ENCODE measurements at regions not wholly inside any gene's neighbourhood (a gene's known extent, or its start where the extent isn't known, plus 50 kb on each side); places are given as distances from the start of the nearest gene placed in this dataset.

GRCh38 chr13:62631619-62632018, 1216.0 kb upstream of the PCDH20 start:
- Histone ChIP-seq H4K20me1 (ENCODE audit: insufficient read depth, low read length) (no peaks in the 10 kb centered on the region), H2AFZ (ENCODE audit: low read length) (no peak overlapping the region), H3K4me2 (ENCODE audit: insufficient read depth, low read length) (no peak overlapping the region), H3K27ac (ENCODE audit: low read depth, low read length) (no peak overlapping the region), H3K36me3 (ENCODE audit: insufficient read depth, low read length) (no peaks in the 10 kb centered on the region), H3K27me3 (ENCODE audit: insufficient read depth, low read length) (no peaks in the 10 kb centered on the region), H3K4me3 (ENCODE audit: insufficient read depth, low read length) (no peak overlapping the region), H3K4me1 (ENCODE audit: insufficient read depth, low read length) (no peaks in the 10 kb centered on the region), H3K79me2 (ENCODE audit: insufficient read depth, low read length) (no peaks in the 10 kb centered on the region), H3K9me3 (ENCODE audit: low read depth, low read length) (no peaks in the 10 kb centered on the region)
- no peak for TF ChIP-seq CTCF (IDR thresholded peaks at IDR 0.05; ENCODE audit: extremely low read depth, low read depth, low read length)
- DNase-seq (ENCODE audit: insufficient read length, low spot score, missing footprints) = no peak

- Histone ChIP-seq H3K4me1 (ENCODE audit: insufficient read depth, low read length) (no peaks in the 10 kb centered on the region), H3K27me3 (ENCODE audit: insufficient read depth, low read length) (no peaks in the 10 kb centered on the region), H4K20me1 (ENCODE audit: insufficient read depth, low read length) (no peaks in the 10 kb centered on the region), H3K27ac (ENCODE audit: low read depth, low read length) (no peak overlapping the region), H3K9me3 (ENCODE audit: low read depth, low read length) (no peaks in the 10 kb centered on the region), H2AFZ (ENCODE audit: low read length) (no peak overlapping the region), H3K4me2 (ENCODE audit: insufficient read depth, low read length) (no peak overlapping the region), H3K36me3 (ENCODE audit: insufficient read depth, low read length) (no peaks in the 10 kb centered on the region), H3K4me3 (ENCODE audit: insufficient read depth, low read length) (no peak overlapping the region), H3K79me2 (ENCODE audit: insufficient read depth, low read length) (no peaks in the 10 kb centered on the region)
- no peak for DNase-seq (ENCODE audit: insufficient read length, low spot score, missing footprints)
- TF ChIP-seq CTCF (IDR thresholded peaks at IDR 0.05; ENCODE audit: extremely low read depth, low read depth, low read length) = no peak
These were observed 1215.5 kb upstream of the PCDH20 start for GRCh38 chr13:62631124-62631523.

GRCh38 chr13:62629618-62630017, 1214.0 kb upstream of the PCDH20 start:
- Histone ChIP-seq H3K27me3 (ENCODE audit: insufficient read depth, low read length) (no peaks in the 10 kb centered on the region), H3K4me2 (ENCODE audit: insufficient read depth, low read length) (no peak overlapping the region), H2AFZ (ENCODE audit: low read length) (no peak overlapping the region), H3K79me2 (ENCODE audit: insufficient read depth, low read length) (no peaks in the 10 kb centered on the region), H3K36me3 (ENCODE audit: insufficient read depth, low read length) (no peaks in the 10 kb centered on the region), H3K27ac (ENCODE audit: low read depth, low read length) (no peak overlapping the region), H3K4me3 (ENCODE audit: insufficient read depth, low read length) (no peak overlapping the region), H3K4me1 (ENCODE audit: insufficient read depth, low read length) (no peaks in the 10 kb centered on the region), H4K20me1 (ENCODE audit: insufficient read depth, low read length) (no peaks in the 10 kb centered on the region), H3K9me3 (ENCODE audit: low read depth, low read length) (no peaks in the 10 kb centered on the region)
- no peak for TF ChIP-seq CTCF (IDR thresholded peaks at IDR 0.05; ENCODE audit: extremely low read depth, low read depth, low read length)
- DNase-seq (ENCODE audit: insufficient read length, low spot score, missing footprints) = no peak

- no peak for TF ChIP-seq CTCF (IDR thresholded peaks at IDR 0.05; ENCODE audit: extremely low read depth, low read depth, low read length)
These were observed 1211.6 kb upstream of the PCDH20 start for GRCh38 chr13:62627226-62627625.

More at GRCh38 chr13:62627226-62627625, 1211.6 kb upstream of the PCDH20 start:
- Histone ChIP-seq H3K9me3 (ENCODE audit: low read depth, low read length) (no peaks in the 10 kb centered on the region), H3K27ac (ENCODE audit: low read depth, low read length) (no peak overlapping the region), H3K36me3 (ENCODE audit: insufficient read depth, low read length) (no peaks in the 10 kb centered on the region), H2AFZ (ENCODE audit: low read length) (no peak overlapping the region), H3K4me1 (ENCODE audit: insufficient read depth, low read length) (no peaks in the 10 kb centered on the region), H3K4me2 (ENCODE audit: insufficient read depth, low read length) (no peak overlapping the region), H3K27me3 (ENCODE audit: insufficient read depth, low read length) (no peaks in the 10 kb centered on the region), H3K79me2 (ENCODE audit: insufficient read depth, low read length) (no peaks in the 10 kb centered on the region), H4K20me1 (ENCODE audit: insufficient read depth, low read length) (no peaks in the 10 kb centered on the region), H3K4me3 (ENCODE audit: insufficient read depth, low read length) (no peak overlapping the region)
- no peak for DNase-seq (ENCODE audit: insufficient read length, low spot score, missing footprints)

Measured in osteoblast (primary cell).